NCI-H524 (cell line): ENCODE measurements at regions not wholly inside any gene's neighbourhood (a gene's known extent, or its start where the extent isn't known, plus 50 kb on each side); places are given as distances from the start of the nearest gene placed in this dataset.
"Not testable (repeated sequence)": the region's sequence is repeated elsewhere in the genome, so short reads cannot be mapped to it uniquely, and the experiment has no call there.

Experiments used
- DNase-seq, 2 experiments: peaks; one replicate each; lab custom pipeline; 2025; lab: John Stamatoyannopoulos, UW

DNA sequence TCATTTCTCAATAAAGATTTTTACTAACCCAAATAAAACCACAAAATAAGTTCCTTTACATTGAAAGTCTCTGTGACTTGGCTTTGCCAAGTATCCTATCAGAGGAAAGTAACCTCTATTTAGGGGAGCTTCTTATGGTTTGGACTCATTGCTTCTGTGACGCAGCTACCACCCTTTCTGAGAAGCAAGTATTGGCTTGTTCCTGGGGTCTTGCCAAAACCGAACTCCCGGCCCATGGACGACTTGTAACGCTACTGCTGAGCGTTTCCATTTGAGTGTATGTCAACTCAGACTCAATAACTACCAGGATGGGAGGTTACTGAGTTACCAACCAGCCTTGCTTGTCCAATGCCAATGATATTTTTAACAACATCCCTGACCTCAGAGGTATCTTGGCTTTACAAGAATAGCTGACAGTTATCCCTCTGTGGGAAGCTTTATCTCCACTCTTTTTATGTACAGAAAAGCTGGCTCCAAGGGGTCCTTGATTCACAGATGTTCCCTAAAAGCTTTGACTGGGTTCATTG is 911.9 kb downstream of the TTLL7 start:
- DNase-seq: no peak

DNA sequence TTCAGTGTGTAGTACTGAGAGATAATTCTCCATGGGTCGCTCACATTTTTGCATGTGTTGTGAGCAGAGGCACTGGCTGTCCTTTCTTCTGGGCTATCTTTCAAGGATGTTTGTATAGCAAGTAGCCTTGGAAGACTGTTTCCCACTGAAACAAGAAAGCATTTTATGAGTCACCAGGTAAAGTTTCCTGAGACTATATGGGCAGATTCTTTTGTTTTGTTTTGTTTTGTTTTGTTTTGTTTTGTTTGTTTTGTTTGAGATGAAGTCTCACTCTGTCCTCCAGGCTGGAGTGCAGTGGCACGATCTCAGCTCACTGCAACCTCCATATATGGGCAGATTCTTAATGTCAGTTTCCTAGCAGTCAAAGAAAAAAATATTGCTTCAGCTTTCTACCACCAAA is 912.6 kb downstream of the TTLL7 start:
- DNase-seq: no peak

DNA sequence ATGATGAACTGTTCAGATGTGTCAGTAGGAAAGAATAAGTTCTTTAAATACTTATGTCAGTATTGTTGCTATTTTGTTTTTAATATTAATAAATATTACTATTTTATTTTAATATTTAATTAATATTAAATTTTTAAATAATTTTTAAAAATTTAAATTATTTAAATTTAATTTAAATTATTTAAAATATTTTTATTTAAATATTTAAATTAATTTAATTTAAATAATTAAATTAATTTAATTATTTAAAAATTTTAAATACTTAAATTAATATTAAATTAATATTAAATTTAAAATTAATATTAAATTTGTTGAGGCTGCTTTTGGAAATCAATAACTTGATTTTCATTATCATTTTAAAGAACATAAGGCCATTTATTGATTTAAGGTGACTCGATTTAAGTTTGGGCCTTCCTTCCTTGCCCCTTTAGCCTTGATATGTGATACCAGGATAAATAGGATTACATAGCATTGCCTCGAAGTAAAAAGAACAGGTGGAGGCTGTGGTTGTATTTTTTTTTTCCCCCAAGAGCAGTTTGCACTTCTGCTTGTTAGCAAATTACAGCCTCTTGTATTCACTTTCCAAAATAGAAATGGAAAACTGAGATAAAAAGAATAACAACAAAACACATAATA is 915.2 kb downstream of the TTLL7 start:
- peak; percentile 6 to 78 for DNase-seq

DNA sequence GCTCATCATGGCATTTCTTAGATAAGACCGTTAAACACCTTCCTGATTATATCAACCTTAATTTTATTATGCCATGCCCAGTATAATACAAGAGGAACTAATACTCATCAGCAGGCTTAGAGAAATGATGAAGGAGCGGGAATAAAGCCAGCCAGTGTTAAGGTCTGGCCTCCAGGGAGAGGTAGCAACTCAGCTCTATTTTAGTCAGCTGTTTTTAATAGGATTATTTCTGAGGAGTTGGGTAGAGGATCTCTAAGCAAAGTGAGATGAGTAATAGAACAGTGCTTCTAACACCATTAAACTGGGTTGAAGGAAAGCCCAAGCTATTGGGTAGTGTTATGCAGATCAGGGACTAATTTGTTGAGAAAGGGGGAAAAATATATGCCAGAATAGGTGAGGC is 921.5 kb downstream of the TTLL7 start:
- peak; percentile 58 to 87 for DNase-seq

DNA sequence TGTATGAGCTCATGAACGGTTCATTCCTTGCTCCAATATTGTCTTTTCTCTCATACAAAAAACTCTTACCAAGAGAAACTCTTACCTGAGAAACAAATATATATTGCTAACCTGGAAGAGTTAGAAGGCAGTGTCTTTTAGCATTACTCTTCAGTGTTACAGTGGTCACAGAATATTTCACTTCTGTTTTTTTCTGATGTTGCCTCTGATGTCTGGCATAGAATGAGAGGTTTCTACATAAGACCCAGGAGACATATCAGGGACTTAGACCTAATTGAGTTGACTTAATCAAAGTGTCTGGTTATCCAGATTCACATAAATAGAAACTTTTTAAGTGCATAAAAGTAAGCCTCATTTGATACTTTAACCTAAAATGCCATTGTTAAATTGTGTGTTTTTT is 923.8 kb downstream of the TTLL7 start:
- no peak for DNase-seq

DNA sequence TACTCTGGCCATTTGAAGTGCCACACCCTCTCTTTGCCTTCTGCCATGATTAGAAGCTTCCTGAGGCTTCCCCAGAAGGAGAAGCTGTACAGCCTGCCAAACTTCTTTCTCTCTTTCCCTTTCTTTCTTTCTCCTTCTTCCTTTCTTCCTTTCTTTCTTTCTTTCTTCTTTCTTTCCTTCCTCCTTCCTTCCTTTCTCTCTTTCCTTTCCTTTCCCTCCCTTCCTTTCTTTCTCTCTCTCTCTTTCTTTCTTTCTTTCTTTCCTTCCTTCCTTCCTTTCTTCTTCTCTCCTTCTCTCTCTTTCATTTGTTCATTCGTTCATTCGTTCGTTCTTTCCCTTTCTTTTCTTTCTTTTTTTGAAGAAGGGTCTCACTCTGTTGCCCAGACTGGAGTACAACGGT is 931.0 kb downstream of the TTLL7 start:
- no peak for DNase-seq

DNA sequence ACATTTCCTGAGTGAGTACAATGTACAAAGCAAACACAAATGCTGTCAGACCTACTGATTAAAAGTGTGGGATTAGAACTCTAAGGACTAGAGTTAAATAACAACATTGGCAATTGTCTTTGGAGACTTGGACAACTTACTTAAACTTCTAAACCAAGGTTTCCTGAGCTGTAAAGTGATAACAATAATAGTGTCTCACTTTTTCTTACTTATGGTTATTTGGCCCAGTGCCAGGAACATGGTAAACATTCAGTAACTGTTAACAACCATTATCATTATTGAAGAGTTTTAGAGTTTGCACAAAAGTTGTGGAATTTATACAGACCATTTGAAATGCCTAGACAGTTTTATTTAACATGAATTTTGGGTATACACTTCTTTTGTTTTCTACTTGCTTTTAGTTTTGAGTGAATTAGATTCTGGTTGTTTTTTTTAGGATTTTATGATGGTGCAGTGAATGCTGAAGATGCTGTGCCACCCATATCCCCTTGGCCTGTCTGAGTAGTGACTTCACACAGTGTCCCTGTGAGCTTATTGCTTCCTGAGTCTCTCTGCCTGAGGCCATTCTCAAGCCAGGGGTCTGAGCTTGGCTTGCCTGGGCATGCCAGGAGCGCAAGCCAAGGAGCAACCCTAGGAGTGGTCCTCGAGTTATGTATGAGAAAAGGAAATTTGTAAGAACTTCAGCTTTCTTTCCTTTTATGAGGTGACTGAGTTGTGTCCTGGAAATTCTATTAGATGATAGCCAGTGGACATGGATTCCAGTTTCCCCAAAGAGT is 932.8 kb downstream of the TTLL7 start:
- DNase-seq: no peak

DNA sequence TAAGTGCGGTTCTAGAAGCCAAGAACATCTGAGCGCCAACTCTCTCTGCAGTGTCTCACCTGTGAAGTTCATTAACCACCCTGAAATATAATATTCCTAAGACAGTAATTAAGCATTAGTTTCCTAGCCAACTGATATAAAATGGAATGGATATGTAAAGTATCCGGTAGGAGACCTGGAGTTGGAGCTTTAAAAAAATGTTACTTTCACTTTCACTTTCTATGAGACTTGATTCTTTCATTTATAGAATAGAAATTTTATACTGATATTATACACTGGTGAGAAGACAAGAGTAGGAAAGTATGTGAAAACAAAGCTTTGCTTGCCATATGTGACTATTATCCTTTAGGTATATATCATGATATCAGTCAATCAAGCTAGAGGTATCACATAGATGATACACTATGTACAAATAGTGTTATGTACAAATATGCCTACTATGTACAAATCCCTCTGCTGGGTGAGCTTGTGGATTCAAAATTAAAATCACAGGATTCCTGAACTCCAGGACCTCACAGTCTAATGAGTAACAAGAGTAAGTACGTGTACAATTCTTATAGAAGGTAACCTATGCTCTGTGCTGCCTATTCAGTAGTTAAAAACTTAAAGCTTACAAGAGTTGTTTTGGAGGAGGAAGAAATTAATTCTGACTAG is 934.2 kb downstream of the TTLL7 start:
- no peak for DNase-seq

DNA sequence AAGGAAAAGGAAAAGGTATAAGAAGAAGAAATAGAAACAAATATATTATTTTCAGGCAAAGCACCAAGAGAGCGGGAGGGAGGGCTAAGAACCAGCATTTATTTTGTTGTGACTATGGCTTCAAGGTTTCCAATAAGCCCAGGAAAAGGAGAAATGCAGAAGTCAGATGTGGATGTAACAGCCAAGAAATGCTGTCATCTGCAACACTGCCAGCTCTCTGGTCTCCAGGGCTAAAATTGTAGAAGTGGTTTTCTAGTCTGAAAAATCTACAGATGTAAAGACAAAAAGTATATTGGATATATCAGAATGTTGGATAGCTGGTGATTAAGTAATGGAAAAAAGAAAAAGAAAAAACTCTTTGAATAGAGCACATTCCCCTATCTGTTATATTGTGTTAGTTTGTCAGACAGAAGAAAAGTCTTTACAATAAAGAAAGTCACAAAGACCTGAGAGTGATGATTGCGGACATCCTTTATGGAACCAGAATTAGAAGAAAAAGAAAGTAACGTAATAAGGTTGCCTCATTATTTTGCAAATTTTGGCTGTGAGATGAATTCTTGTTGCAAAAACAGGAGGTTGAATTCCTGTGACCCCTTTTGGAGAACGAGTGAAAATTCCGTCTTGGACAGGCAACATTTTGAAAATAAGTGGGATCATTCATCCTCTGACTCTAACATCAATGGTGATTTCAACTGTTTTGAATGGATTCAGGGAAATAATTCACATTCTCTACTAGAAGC is 938.1 kb downstream of the TTLL7 start:
- no peak for DNase-seq

DNA sequence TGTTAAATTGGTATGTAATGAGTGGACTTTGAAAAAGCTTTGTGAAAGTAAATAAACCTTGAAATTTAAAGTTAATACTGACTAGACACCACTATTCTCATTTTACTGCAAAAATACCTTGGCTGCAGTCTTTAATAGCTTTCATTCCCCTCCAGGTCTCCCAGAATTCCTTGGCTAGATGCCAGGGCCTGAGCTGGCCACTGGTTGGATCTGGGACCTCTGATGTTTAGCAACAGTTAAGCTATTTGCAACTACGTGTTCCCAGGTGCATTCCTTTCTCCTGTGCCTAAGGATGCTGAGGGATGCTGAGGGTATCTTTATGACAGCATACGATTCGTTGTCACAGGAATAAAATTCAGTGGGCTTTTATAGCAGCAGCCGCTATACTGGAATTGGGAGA is 938.7 kb downstream of the TTLL7 start:
- DNase-seq: no peak

DNA sequence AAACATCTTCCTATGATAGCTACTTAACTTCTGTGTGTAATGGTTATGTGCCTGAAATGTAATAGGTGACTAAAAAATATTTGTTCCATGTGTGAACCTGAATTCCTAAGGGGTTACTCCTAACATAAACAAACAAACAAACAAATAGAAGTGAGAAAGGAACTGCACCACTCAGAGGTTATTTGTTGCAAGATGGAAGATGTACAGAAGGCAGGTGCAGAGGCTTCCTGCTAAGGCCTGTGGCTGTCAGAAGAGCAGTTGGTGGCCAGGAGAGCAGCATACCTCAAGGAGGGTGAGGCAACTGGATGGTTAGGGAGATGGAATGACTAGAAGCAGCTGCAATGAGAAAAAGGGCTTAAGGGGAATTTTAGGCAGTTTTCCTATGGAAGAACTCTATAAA is 940.6 kb downstream of the TTLL7 start:
- DNase-seq: no peak

DNA sequence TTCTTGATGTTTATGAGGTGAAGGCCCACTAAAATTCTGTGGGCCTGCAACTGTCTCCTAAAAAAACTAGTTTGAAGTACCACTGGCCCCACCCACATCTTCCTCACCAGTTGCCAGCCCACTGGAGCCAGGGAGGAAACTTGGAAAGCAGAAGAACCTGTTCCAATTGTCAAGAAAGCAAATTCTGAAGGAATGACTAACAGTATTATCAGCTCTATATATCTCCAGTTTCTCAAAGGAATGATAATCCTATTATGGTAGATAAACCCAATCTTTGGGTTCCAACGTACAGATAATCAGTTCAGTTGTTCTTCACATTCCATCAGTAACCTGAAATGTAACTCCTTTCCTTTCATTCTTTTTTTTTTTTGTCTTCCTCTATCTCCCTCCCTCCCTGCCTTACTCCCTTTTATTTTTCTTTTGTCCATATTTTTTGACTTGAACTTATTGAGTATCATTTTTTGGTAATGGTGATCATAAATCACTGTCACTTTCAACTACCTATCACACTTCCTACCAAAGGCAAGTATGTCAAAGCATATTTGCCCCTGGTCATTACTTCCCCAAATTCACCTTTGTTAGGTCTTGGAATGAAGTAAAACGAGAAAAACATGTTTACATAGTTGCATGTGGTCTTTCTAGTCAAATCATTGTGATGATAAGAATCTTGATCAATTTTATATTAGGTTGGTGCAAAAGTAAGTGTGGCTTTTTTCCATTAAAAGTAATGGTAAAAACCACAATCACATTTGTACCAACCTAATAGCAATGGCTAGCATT is 943.4 kb downstream of the TTLL7 start:
- no peak for DNase-seq

DNA sequence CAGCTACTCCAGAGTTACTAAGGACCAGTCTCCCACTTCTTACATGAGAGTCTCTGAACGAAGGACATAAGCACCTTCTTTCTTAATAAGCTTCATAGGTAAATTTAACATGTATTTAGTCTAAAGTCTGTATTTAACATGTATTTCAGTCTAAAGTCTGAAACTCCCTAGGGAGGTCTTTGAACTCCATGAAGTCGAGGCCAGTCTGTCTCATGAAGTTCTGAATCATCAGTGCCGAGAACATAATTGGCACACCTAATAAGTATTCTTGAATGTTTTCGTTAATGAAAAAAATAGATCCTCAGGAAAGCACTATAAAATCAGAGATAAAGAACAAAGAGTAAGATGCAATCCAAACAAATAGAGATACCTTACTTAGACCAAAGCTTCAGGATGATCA is 945.5 kb downstream of the TTLL7 start:
- no peak for DNase-seq

DNA sequence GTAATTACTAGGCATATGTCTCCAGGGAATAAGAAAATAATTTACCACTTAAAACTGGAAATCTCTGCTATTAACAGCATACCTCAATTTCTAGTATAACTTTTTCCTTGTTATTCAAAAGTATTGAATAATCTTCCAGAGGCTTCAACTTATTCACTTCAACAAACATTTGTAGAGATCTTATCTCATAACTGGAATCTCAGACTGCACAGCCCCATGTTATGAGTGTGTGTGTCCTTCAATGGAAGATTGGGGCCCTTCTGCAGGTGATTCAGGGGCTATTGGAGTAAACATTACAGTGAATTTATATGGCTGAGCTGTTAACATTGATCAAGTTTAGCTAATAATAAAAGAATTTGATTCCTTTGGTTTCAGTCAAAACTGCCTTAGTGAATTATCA is 946.1 kb downstream of the TTLL7 start:
- no peak for DNase-seq

DNA sequence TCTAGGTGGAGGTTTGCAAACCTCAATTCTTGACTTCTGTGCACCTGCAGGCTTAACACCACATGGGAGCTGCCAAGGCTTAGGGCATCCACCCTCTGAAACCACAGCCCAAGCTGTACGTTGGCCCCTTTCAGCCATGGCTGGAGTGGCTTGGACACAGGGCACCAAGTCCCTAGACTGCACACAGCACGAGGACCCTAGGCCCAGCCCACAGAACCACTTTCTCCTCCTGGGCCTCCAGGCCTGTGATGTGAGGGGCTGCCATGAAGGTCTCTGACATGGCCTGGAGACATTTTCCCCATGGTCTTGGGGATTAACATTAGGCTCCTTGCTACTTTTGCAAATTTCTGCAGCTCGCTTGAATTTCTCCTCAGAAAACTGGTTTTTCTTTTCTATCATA is 947.9 kb downstream of the TTLL7 start:
- DNase-seq: not testable (repeated sequence)

DNA sequence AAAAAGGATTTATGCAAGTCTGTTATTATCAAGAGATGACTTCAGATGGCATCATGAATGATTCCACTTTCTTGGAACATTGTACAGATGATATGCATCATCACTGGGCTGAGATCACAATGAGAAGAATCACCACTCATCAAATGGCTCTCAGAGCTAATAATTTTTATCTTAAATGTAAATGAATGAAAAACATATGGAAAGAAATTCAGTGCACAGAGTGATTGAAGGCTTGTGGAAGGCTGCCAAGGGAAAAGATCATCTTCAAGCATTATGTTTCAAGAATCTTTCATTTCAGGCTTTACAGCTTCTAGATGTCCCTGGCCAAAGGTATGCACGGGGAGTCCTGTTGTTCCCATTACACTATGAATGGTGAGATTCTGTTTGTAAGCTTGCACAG is 955.7 kb downstream of the TTLL7 start:
- DNase-seq: no peak

DNA sequence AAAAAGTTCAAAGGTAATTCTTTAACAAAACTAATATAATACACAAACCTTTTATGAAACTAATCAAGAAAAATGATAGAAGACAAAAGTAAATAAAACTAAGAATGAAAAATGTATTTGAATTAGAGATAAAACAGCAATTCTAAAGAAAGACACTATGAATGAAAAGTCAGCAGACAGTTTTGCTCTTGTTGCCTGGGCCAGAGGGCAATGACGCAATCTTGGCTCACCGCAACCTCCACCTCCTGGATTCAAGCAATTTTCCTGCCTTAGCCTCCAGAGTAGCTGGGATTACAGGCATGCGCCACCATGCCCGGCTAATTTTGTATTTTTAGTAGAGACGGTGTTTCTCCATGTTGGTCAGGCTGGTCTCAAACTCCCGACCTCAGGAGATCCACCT is 959.8 kb downstream of the TTLL7 start:
- DNase-seq: not testable (repeated sequence)

DNA sequence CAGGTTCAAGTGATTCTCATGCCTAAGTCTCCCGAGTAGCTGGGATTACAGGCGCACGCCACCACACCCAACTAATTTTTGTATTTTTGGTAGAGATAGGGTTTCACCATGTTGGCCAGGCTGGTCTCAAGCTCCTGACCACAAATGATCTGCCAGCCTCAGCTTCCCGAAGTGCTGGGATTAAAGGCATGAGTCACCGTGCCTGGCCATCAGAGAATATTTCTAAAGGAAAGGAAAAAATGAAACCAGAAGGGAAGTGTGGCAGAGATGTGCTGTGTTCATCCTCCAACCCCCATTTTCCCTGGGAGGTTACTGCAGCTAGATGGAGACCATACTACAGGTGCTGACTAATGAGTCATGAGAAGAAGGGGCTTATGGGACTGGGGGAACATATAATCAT is 964.1 kb downstream of the TTLL7 start:
- DNase-seq: no peak

DNA sequence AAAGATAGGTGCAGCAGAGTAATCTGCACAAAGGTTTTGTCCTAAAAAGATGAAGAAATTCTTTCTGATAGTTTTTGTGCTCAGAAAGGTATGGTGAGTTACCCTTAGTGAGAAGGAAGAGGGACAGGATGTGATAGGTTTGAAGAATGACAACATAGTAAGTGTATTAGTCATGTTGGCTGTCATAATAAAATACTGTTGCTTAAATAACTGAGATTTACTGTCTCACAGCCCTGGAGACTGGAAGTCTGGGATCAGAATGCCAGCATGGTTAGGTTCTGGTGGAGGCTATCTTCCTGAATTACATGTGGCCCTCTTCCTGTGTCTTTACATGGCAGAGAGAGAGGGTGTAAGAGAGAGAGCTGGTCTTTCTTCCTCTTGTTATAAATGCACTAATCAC is 965.2 kb downstream of the TTLL7 start:
- no peak for DNase-seq

DNA sequence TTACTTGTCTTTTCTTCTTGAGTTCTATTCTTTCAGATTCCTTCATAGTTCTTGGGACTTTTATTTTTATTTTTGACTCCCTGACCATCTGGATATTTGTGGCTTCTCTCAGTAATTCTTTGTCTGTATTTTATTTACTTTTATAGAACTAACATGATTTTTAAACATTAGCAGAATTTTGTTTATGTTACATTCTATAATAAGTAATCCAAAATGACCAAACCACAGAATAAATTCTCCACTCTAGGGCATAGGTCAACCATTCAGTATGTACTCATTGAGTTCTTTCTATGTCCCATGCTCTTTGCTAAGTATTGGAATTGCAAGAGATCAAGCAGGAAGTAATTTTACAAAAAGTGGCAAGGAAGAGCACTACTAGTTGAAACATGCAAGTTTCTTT is 969.0 kb downstream of the TTLL7 start:
- DNase-seq: no peak

DNA sequence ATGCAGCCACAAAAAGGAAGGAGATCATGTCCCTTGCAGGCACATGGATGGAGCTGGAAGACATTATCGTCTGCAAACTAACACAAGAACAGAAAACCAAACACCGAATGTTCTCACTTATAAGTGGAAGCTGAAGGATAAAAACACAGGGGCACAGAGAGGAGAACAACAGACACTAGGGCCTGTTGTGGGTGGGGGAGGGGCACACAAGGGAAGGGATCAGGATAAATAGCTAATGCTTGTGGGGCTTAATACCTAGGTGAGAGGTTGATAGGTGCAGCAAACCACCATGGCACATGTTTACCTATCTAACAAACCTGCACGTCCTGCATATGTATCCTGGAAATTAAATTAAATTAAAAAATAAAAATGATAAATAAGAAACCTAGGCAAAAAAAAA is 969.9 kb downstream of the TTLL7 start:
- no peak for DNase-seq

DNA sequence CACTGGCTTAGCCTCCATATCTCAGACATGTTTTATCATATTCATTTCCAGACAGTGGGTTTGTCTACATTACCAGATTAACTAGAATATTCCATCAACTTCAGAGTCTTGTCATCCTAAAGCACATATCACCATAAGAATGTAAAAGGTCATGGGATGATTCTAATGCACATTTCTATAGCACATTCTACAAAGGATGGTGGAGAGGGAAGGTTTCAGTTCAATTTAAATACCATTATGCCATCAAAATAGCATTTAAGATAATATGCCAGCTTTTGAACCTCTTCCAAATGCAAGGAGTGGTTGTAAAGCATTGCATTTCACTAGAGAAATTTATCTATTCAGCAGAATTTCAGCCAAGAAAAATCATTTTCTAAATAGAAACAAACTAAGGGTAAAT is 970.5 kb downstream of the TTLL7 start:
- no peak for DNase-seq
